ENCODE measurements at regions not wholly inside any gene's neighbourhood (a gene's known extent, or its start where the extent isn't known, plus 50 kb on each side); places are given as distances from the start of the nearest gene placed in this dataset.

DNA sequence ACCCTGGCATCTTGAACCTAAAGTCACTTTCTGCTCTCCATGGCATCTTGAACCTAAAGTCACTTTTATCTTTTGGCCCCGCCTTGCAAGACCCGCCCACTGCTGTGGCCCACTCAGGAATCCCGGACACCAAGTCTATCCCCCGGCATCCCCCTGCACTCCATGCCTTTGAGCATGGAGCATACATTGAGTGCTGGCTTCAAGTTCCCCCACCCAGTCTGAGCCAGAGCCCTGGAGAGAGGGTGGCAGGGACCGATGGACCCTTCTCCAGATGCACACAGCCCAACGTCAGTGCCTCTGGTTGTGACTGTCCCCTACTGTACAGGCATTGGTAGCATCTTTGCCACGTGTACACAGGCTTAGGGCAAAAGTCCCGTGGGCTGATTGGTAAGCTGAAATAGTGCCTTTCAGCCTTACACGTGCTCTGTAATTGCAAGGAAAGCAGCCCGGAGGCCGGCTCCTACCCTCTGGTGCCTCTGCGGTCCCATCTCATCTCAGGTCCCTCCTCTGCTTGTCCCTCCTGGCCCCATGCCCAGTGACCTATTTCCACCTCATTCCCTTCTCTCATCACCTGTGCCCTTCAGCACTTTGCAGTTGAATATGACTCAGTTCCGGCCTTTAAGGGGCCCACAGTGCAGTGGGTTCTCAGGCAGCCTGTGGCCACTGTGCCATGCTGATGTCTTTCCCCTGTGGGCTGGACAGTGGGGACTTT, 154.0 kb downstream of the INHBB start:
- H3K9me3 ChIP-seq = no peaks in the 10 kb centered on the region
- DNase-seq (ENCODE audit: extremely low spot score in 2 of 2) = no peak
- intact Hi-C loops (cut with DNase I) = no loop called here
- no peaks in the 10 kb centered on the region for H3K27me3 ChIP-seq
- H3K4me3 ChIP-seq = no peak overlapping the region
- no peak overlapping the region for H3K27ac ChIP-seq
- H3K36me3 ChIP-seq = no peaks in the 10 kb centered on the region
- H3K4me1 ChIP-seq = no peaks in the 10 kb centered on the region
- TF ChIP-seq POLR2A (IDR thresholded peaks at IDR 0.05) = no peak
- TF ChIP-seq POLR2AphosphoS5 (IDR thresholded peaks at IDR 0.05; ENCODE audit: insufficient read depth in 1 of 2, low read depth in 1 of 2) = no peak

DNA sequence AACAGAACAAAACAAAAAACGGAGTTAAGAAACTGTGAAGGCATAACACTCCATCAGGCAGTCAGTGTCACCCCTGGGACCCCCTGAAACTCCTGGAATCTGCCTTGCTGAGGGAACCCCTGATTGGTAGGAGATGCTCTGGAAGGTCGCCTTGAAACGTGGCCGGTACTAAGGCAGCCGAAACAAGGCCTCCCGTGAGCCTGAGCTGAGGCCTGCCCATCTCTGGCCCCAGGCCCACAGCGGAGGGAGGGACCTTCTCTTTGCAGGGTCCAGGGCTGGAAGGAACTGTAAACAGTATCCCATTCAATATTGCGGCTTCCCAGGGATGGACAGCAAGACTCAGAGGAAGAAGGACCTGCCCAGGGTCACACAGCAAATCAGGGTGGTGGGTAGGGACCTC, 155.7 kb downstream of the INHBB start:
- H3K9me3 ChIP-seq = no peaks in the 10 kb centered on the region
- DNase-seq (ENCODE audit: extremely low spot score in 2 of 2) = no peak
- intact Hi-C loops (cut with DNase I) = no loop called here
- no peak overlapping the region for H3K4me3 ChIP-seq
- no peaks in the 10 kb centered on the region for H3K4me1 ChIP-seq
- H3K27me3 ChIP-seq = no peaks in the 10 kb centered on the region
- TF ChIP-seq, protein P1, sequence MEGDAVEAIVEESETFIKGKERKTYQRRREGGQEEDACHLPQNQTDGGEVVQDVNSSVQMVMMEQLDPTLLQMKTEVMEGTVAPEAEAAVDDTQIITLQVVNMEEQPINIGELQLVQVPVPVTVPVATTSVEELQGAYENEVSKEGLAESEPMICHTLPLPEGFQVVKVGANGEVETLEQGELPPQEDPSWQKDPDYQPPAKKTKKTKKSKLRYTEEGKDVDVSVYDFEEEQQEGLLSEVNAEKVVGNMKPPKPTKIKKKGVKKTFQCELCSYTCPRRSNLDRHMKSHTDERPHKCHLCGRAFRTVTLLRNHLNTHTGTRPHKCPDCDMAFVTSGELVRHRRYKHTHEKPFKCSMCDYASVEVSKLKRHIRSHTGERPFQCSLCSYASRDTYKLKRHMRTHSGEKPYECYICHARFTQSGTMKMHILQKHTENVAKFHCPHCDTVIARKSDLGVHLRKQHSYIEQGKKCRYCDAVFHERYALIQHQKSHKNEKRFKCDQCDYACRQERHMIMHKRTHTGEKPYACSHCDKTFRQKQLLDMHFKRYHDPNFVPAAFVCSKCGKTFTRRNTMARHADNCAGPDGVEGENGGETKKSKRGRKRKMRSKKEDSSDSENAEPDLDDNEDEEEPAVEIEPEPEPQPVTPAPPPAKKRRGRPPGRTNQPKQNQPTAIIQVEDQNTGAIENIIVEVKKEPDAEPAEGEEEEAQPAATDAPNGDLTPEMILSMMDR (IDR thresholded peaks at IDR 0.05) = no peak
- no peak overlapping the region for H3K27ac ChIP-seq
- H3K36me3 ChIP-seq = no peaks in the 10 kb centered on the region

DNA sequence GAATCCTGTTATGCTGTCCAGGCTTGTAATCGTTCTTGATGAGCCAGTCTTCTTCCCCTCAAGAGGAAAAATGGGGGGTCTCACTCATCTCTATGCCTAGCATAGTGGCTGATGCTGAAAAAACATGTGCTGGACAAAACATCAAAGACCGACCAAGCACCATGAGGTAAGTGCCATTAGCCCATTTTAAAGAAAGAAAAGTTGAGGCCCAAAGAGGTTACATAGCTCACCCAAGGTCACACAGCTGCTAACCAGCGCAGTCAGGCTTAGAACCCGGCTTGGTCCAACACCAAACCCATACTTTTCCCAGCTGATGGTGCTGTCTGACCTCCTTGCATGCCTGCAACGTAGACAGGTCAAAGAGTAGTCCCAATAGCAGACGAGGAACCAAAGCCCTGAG, 156.4 kb downstream of the INHBB start:
- no peaks in the 10 kb centered on the region for H3K27me3 ChIP-seq
- TF ChIP-seq, protein P1 (IDR thresholded peaks at IDR 0.05) = no peak
- TF ChIP-seq POLR2AphosphoS5 (IDR thresholded peaks at IDR 0.05; ENCODE audit: insufficient read depth in 1 of 2, low read depth in 1 of 2) (no peak), POLR2A (IDR thresholded peaks at IDR 0.05) (no peak)
- DNase-seq (ENCODE audit: extremely low spot score in 2 of 2) = no peak
- no peak overlapping the region for H3K4me3 ChIP-seq
- intact Hi-C loops (cut with DNase I) = no loop called here
- no peaks in the 10 kb centered on the region for H3K36me3 ChIP-seq
- no peaks in the 10 kb centered on the region for H3K9me3 ChIP-seq
- no peak overlapping the region for H3K27ac ChIP-seq
- H3K4me1 ChIP-seq = no peaks in the 10 kb centered on the region

DNA sequence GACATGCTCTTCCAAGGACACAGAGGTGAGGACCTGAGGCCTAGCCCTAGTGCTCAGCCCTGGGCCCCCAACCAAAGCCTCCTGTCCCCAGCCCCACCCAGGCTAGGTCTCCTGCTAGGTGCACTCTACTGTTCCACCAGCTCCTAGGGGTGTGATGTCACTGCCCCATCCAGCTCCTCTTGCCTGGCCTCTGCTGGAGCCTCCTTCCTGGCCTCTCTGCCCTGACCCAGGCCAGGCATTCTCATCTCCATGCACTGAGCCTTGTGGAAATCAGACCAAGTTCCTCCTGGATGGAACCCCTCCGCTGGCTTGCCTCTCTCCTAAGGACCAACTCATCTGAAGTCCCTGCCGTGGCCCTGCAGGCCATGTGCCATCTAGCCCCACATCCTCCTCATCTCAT, 156.8 kb downstream of the INHBB start:
- intact Hi-C loops (cut with DNase I) = no loop called here
- no peak for DNase-seq (ENCODE audit: extremely low spot score in 2 of 2)
- Histone ChIP-seq H3K9me3 (no peaks in the 10 kb centered on the region), H3K4me1 (no peaks in the 10 kb centered on the region), H3K36me3 (no peaks in the 10 kb centered on the region), H3K4me3 (no peak overlapping the region), H3K27ac (no peak overlapping the region), H3K27me3 (no peaks in the 10 kb centered on the region)
- TF ChIP-seq, protein P1 (IDR thresholded peaks at IDR 0.05) = no peak
- TF ChIP-seq POLR2AphosphoS5 (IDR thresholded peaks at IDR 0.05; ENCODE audit: insufficient read depth in 1 of 2, low read depth in 1 of 2) (no peak), POLR2A (IDR thresholded peaks at IDR 0.05) (no peak)

DNA sequence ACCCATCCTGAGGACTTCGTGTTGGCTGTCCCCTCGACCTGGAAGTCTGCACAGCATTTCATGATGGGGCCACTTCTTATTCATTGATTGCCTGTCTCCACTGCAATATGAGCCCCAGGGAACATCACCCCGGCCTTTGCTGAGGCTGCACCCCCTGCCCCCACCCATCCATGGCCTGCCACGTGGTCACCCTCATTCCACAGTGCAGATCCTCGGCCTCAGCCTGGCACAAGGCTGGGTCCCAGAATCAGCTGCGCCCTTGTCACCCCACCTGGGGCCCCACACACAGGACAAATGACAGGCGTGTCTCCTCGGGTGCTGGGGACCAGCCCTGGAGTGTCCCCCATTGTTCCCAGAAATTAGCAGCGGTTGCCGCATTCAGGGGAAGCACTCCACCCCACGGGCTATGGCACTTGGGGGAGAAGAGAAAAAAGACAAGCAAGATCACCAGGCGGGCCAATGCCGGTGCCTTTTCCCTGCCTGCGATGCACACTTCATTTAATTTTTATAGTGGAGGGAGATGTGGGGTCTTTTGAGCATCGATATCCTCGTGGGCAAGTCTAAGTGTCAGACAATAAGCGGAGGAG, 157.4 kb downstream of the INHBB start:
- Histone ChIP-seq H3K36me3 (no peaks in the 10 kb centered on the region), H3K4me1 (peaks cover 2% of the 10 kb centered on the region), H3K27me3 (no peaks in the 10 kb centered on the region), H3K4me3 (no peak overlapping the region), H3K27ac (no peak overlapping the region), H3K9me3 (no peaks in the 10 kb centered on the region)
- DNase-seq (ENCODE audit: extremely low spot score in 2 of 2) = no peak
- TF ChIP-seq POLR2AphosphoS5 (IDR thresholded peaks at IDR 0.05; ENCODE audit: insufficient read depth in 1 of 2, low read depth in 1 of 2) (no peak), POLR2A (IDR thresholded peaks at IDR 0.05) (no peak)
- TF ChIP-seq, protein P1 (IDR thresholded peaks at IDR 0.05) = no peak
- intact Hi-C loops (cut with DNase I) = no loop called here

Data from vagina (tissue), 2 donors.